Right cardiac atrium (tissue), 5 donors: ENCODE measurements at regions not wholly inside any gene's neighbourhood (a gene's known extent, or its start where the extent isn't known, plus 50 kb on each side); places are given as distances from the start of the nearest gene placed in this dataset.

Experiments used
- ATAC-seq, 2 donors: fragments of 200-7000 bp; cut with Tn5 transposase; one replicate each; pipeline versions ENCODE4 v1.8.0 to v1.9.1; 2020; ENCODE audit warnings: moderate library complexity in 2 of 2, mild to moderate bottlenecking in 1 of 2
- DNase-seq, 3 donors: peaks; one replicate each; pipeline ENCODE4 v3.0.0-alpha.2; 2020
- H3K27ac ChIP-seq: one replicate; pipeline ENCODE4 v1.5.1; 2013; ENCODE audit warnings: mild to moderate bottlenecking, low read length, control low read depth, moderate library complexity
- H3K27me3 ChIP-seq: one replicate; pipeline ENCODE4 v1.6.1; 2013; ENCODE audit not compliant: control insufficient read depth, insufficient read depth
- H3K4me1 ChIP-seq: one replicate; pipeline ENCODE4 v1.6.1; 2013; ENCODE audit warnings: low read length; ENCODE audit not compliant: control insufficient read depth, insufficient read depth
- H3K4me3 ChIP-seq: one replicate; pipeline ENCODE4 v1.5.1; 2013; ENCODE audit warnings: low read length, control low read depth
- H3K9me3 ChIP-seq: one replicate; pipeline ENCODE4 v1.6.1; 2013; ENCODE audit warnings: low read length; ENCODE audit not compliant: control insufficient read depth
- WGBS: extraction: QIAGEN DNeasy Blood & Tissue Kit; methylation state at CpG from one replicate; pipeline ENCODE4 v1.1.7; 2013; 5-methylcytosine and 5-hydroxymethylcytosine counted together
- intact Hi-C, 4 donors: fragments of 100-400 bp; cut with DNase I; formaldehyde crosslinking; loops; one replicate each; pipeline versions ENCODE4 v1.11.0 to v1.14.0; 2022 to 2023
- donor health status: healthy with polysubstance abuse.
- donor health status: DM: no; HTN: yes; CAD: no.
- donor health status: DM: no; HTN: no; CAD: no.
- donor health status: DM: no; HTN: yes; CAD: no; lungs with severe emphysema.
- donor health status: DM: yes; HTN: yes; CAD: no.

DNA sequence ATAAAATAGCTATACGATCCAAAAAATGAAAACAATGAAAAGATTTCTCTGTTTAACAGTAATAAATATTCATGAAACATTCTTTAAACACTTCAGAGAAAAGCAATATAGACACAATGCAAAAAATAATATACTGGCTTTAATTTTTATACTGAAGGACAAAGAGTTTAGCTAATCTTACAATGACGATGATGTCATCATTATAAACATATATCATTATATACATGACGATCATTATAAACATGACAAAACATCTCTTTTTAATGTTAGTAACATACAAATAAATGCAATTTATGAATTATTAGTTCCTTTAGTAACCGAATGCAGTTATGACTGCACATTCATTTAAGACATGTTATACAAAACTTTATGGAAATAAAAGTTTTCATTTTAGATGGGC, 1434.6 kb downstream of the PCDH18 start:
- WGBS = 83% methylated on average over 4 of the region's 4 CpGs
- H3K4me3 ChIP-seq = no peak overlapping the region
- no peaks in the 10 kb centered on the region for H3K4me1 ChIP-seq
- ATAC-seq = no peak
- intact Hi-C loops = no loop called here
- H3K9me3 ChIP-seq = no peaks in the 10 kb centered on the region
- no peaks in the 10 kb centered on the region for H3K27me3 ChIP-seq
- no peak for DNase-seq
- no peak overlapping the region for H3K27ac ChIP-seq

DNA sequence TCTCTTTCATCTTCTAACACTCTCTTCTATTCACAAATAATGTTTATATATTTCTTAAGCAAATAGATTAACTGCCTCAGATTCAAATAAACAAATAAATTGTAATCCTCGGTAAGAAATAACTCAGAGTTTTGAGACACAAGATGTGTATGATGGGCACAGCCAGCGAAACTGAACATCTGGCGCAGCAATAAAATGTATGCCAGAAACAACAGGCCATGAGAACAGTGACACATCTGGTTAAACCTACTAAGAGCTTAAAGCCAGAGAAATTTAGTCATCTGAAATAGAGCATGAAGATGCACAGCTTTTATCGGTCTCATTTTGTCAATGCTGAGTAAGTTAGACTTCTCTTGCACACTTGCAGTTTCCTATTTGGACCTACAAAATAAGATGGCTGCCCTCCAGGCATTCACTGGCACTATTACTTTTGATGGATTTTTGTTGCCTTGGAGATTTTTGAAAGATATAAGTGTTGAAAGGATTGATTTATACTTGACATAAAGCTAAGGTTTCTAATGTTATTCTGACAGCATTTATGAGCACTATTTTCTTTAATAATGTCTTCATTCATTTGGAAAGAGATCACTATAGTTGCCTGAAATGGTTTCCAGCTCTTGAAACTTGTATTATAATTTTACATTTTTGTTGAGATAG, 1444.0 kb downstream of the PCDH18 start:
- Histone ChIP-seq H3K4me3 (no peak overlapping the region), H3K4me1 (no peaks in the 10 kb centered on the region), H3K27me3 (no peaks in the 10 kb centered on the region), H3K27ac (no peak overlapping the region), H3K9me3 (no peaks in the 10 kb centered on the region)
- no peak for ATAC-seq
- no peak for DNase-seq
- intact Hi-C loops = no loop called here
- WGBS = 92% methylated on average over 4 of the region's 4 CpGs

DNA sequence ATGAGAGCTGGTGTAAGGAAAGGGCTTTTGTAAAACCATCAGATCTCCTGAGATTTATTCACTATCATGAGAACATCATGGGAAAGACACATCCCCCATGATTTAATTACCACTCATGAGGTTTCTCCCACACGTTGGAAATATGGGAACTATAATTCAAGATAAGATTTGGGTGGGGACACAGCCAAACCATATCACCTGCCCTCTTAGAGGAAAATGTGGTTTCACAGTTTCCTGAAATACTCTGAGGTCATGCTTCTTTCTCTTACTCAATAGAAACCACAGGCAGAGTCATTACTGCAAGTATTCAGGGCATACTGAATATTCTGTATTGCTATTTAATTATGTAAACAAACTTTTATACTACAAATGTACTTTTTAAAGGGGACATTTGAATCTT, 1453.3 kb downstream of the PCDH18 start:
- Histone ChIP-seq H3K9me3 (no peaks in the 10 kb centered on the region), H3K4me3 (no peak overlapping the region), H3K27ac (no peak overlapping the region), H3K4me1 (no peaks in the 10 kb centered on the region), H3K27me3 (no peaks in the 10 kb centered on the region)
- no peak for DNase-seq
- 10% methylated on average over 1 of the region's 1 CpG for WGBS
- no peak for ATAC-seq
- intact Hi-C loops = no loop called here

DNA sequence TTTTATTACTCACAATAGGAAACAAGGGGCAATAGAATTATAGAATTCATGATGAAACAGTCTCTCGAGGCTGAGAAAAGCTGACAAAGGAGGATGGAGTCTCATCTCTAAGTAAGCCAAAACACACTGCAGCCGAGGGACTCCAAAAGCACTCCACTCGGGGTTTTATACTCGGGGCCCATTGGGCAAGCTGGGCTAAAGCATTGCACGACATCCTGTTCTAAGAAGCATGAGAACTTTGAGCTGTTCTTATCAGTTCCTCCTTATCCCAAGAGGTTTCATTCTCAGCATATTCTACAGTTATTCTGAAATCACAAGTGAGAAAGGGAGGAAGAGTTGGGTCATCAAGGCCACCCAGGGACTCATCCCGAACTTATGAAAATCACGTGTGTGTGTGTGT, 1475.5 kb downstream of the PCDH18 start:
- DNase-seq = no peak
- intact Hi-C loops = no loop called here
- no peak for ATAC-seq
- Histone ChIP-seq H3K27ac (no peak overlapping the region), H3K4me1 (no peaks in the 10 kb centered on the region), H3K4me3 (no peak overlapping the region), H3K9me3 (no peaks in the 10 kb centered on the region), H3K27me3 (no peaks in the 10 kb centered on the region)
- WGBS = 52% methylated on average over 7 of the region's 7 CpGs

DNA sequence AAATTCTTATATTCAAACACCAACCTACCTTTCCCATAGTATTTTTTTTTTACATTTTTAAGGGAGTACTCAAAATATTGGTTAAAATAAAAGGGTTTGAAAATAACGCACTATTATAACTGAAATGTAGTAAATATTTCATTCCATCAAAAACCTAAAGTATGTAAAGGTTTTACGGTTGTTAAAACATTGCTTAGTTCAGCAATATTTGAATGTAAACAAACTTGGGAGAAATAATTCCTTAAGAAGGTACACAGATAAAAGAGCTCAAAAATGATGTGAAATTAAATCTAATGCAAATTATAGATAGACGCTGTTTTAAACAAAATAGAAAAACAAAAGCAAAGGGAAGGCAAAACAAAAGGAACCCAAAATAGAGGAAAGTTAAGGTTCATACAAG, 1476.9 kb downstream of the PCDH18 start:
- no peak overlapping the region for H3K27ac ChIP-seq
- intact Hi-C loops = no loop called here
- H3K4me3 ChIP-seq = no peak overlapping the region
- no peak for ATAC-seq
- no peaks in the 10 kb centered on the region for H3K9me3 ChIP-seq
- no peaks in the 10 kb centered on the region for H3K27me3 ChIP-seq
- WGBS = 89% methylated on average over 3 of the region's 3 CpGs
- no peak for DNase-seq
- no peaks in the 10 kb centered on the region for H3K4me1 ChIP-seq

DNA sequence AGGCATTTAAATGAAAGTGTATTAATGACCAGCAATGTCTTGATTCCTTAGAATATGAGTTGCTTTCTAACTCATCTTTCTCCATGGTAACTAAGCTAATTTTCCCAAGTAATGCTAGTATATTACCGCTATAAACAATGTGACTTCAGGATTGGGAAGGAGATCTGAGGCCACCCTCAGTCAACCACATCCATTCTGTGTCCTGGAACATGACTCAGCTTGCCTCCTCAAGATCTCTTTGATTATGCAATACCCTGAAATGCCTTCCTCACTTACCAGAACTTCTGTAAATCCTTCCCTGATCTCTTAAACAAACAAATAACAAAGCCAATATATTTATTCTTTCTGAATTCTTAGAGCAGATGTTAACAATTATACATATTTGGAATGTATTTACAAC, 1495.5 kb downstream of the PCDH18 start:
- 89% methylated on average over 1 of the region's 1 CpG for WGBS
- Histone ChIP-seq H3K4me1 (no peaks in the 10 kb centered on the region), H3K9me3 (no peaks in the 10 kb centered on the region), H3K27ac (no peak overlapping the region), H3K4me3 (no peak overlapping the region), H3K27me3 (no peaks in the 10 kb centered on the region)
- DNase-seq (no peak), ATAC-seq (no peak)
- intact Hi-C loops = no loop called here

DNA sequence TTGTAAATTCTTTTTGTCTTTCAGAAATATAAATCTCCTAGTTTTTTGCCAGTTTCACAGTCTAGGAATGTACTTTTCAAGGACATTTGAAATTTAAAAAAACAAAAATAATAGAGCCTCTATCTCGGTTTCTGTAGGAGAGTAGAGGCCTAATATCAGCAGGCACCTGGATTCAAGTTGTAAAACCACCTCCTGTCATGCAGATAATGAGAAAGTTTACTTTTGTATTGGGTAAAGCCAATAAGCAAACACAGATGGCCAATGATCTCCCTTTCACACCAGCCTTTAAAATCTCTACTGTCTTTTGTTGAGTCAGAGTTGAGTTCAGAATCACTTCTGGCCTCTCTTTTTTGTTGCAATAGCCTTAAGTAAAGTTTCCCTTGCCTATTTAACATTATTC, 1499.9 kb downstream of the PCDH18 start:
- intact Hi-C loops = no loop called here
- Histone ChIP-seq H3K27me3 (no peaks in the 10 kb centered on the region), H3K4me3 (no peak overlapping the region), H3K27ac (no peak overlapping the region), H3K9me3 (no peaks in the 10 kb centered on the region), H3K4me1 (no peaks in the 10 kb centered on the region)
- ATAC-seq = no peak
- no peak for DNase-seq
- 61% methylated on average over 1 of the region's 1 CpG for WGBS

DNA sequence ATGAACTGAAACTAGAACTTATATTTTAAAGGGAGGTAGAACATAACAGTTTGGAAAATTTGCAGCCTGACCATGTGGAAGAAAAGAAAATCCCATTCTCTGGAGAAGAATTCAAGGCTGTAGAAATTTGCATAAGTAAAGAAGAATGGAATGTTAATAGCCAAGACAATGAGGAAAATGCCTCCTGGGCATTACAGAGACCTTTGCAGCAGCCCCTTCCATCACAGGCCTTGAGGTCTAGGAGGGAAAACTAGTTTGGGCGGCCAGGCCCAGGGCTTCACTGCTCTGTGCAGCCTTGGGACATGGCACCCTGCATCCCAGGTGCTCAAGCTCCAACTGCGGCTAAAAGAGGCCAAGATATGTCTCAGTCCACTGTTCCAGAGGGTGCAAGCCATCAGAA, 1506.8 kb downstream of the PCDH18 start:
- Histone ChIP-seq H3K9me3 (no peaks in the 10 kb centered on the region), H3K4me3 (no peak overlapping the region), H3K27me3 (no peaks in the 10 kb centered on the region), H3K27ac (no peak overlapping the region), H3K4me1 (no peaks in the 10 kb centered on the region)
- WGBS = 43% methylated on average over 2 of the region's 2 CpGs
- ATAC-seq (no peak), DNase-seq (no peak)
- intact Hi-C loops = no loop called here

DNA sequence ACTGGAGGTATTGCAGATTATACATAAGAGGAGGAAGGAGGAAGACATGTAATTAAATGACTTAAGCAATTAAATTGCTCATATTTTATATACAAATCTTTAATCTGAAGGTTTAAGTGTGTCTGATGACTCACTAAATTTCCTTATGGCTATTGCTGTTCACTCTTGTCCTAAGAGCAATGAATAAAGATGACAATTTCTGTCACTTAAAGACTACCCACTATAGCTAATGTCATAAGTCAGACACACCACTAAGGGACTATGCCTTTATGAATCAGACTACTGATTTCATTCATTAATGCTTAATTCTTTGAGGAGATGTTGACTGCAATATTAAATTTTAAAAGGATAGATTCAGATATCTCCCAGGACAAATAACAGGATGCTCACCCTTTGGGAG, 1514.7 kb downstream of the PCDH18 start:
- DNase-seq (no peak), ATAC-seq (no peak)
- intact Hi-C loops = no loop called here
- Histone ChIP-seq H3K27ac (no peak overlapping the region), H3K4me1 (no peaks in the 10 kb centered on the region), H3K4me3 (no peak overlapping the region), H3K9me3 (no peaks in the 10 kb centered on the region), H3K27me3 (no peaks in the 10 kb centered on the region)

DNA sequence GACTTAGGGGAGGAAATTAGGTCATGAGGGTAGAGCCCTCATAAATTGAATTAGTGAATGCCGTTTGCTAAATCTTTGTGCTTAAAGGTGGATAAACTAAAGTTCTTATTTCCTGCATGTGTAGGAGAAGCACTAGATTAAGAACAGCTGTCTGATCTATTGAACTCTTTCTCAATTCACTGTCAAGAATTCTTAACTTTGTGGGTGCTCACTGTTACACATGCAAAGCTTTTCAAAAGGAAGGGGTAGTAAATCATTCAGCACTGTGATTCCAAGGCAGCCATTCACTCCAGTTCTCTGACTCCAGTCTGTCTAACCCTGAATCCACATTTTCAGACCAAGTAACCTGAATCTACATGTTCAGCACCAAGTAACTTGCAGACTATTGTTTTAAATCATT, 1520.1 kb downstream of the PCDH18 start:
- Histone ChIP-seq H3K27me3 (no peaks in the 10 kb centered on the region), H3K4me1 (no peaks in the 10 kb centered on the region), H3K27ac (no peak overlapping the region), H3K4me3 (no peak overlapping the region), H3K9me3 (no peaks in the 10 kb centered on the region)
- DNase-seq (no peak), ATAC-seq (no peak)
- intact Hi-C loops = no loop called here
- 52% methylated on average over 1 of the region's 1 CpG for WGBS

DNA sequence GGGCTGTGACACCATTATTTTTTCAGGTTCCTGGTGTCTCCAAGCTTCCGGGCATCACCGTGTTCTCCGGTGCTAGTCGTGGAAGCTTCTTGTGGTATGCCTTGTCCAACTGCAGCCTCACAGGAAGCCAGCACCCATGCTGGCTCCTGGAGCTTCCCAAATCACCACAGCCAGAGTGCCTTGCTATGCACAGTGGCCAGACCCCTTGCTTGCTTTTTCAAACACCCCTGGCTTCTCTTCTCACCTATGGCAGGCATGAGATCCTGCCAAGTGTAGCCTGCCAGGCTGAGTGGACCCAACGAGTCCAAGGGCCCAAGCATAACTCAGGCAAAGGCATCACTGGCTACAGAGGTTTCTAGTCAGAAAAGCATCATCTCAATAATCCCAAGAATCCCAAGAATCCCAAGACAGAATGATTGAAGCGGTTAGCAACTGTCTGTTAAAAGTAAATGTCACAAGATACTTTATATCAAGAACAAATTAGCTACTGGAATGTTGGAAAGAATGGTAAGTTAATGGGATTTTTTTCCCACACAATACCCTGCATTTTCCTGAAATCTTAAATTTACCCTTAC, 1522.9 kb downstream of the PCDH18 start:
- no peaks in the 10 kb centered on the region for H3K9me3 ChIP-seq
- no peak overlapping the region for H3K4me3 ChIP-seq
- H3K27me3 ChIP-seq = no peaks in the 10 kb centered on the region
- H3K4me1 ChIP-seq = no peaks in the 10 kb centered on the region
- no peak overlapping the region for H3K27ac ChIP-seq
- ATAC-seq (no peak), DNase-seq (no peak)
- intact Hi-C loops = no loop called here
- 81% methylated on average over 6 of the region's 6 CpGs for WGBS

DNA sequence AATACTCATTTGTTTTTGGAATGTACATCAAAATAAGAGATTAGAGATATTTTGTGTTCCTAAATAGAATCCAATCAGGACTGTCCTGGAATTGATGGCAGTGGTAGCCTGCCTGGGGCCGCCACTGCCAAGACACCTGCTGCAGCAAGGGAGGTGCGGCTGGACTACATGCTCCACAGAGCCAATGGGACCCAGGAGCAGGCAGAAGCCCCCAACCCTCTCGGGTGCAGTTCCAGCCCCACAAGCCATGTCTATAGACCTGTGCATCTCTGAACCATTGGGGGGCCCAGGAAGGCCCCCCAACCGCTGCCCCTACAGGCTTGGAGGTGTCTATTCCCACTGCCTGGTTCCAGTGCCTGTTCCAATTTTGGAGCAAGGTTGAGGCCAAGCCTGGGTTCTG, 1524.3 kb downstream of the PCDH18 start:
- H3K27me3 ChIP-seq = no peaks in the 10 kb centered on the region
- ATAC-seq = no peak

More for the DNA sequence above, 1524.3 kb downstream of the PCDH18 start:
- H3K9me3 ChIP-seq = no peaks in the 10 kb centered on the region
- H3K4me3 ChIP-seq = no peak overlapping the region
- DNase-seq = no peak
- no peaks in the 10 kb centered on the region for H3K4me1 ChIP-seq
- WGBS = 71% methylated on average over 4 of the region's 4 CpGs
- H3K27ac ChIP-seq = no peak overlapping the region
- intact Hi-C loops = no loop called here
